ENCODE measurements at regions not wholly inside any gene's neighbourhood (a gene's known extent, or its start where the extent isn't known, plus 50 kb on each side); places are given as distances from the start of the nearest gene placed in this dataset.

GRCh38 chr3:11089931-11090330 lies 64.4 kb upstream of the HRH1 start:
- TF ChIP-seq CTCF (IDR thresholded peaks at IDR 0.05 in 2 of 3, conservative IDR thresholded peaks at IDR 0.05 in 1 of 3; ENCODE audit: control insufficient read depth in 2 of 3, extremely low read depth in 1 of 3, insufficient read depth in 1 of 3, low read depth in 3 of 3, low read length in 3 of 3) (no peak), CEBPZ (IDR thresholded peaks at IDR 0.05; ENCODE audit: low read depth, low read length) (no peak), POLR2A (IDR thresholded peaks at IDR 0.05; ENCODE audit: low read depth, low read length) (no peak), RELA (IDR thresholded peaks at IDR 0.05; ENCODE audit: borderline replicate concordance, partially characterized antibody) (no peak), FOS (IDR thresholded peaks at IDR 0.05; ENCODE audit: borderline replicate concordance, extremely low read depth, insufficient read length) (no peak), EP300 (IDR thresholded peaks at IDR 0.05; ENCODE audit: borderline replicate concordance in 1 of 2, control insufficient read depth in 1 of 2, low read depth in 2 of 2, low read length in 2 of 2) (no peak), POLR2AphosphoS5 (IDR thresholded peaks at IDR 0.05; ENCODE audit: low read length) (no peak), EED (IDR thresholded peaks at IDR 0.05; ENCODE audit: low read depth) (no peak), MAX (IDR thresholded peaks at IDR 0.05; ENCODE audit: low read depth, low read length) (no peak), ZBTB11 (CRISPR knock-in tag; IDR thresholded peaks at IDR 0.05) (no peak), JUND (IDR thresholded peaks at IDR 0.05; ENCODE audit: low read depth, low read length) (no peak)
- TF ChIP-seq, protein P1, sequence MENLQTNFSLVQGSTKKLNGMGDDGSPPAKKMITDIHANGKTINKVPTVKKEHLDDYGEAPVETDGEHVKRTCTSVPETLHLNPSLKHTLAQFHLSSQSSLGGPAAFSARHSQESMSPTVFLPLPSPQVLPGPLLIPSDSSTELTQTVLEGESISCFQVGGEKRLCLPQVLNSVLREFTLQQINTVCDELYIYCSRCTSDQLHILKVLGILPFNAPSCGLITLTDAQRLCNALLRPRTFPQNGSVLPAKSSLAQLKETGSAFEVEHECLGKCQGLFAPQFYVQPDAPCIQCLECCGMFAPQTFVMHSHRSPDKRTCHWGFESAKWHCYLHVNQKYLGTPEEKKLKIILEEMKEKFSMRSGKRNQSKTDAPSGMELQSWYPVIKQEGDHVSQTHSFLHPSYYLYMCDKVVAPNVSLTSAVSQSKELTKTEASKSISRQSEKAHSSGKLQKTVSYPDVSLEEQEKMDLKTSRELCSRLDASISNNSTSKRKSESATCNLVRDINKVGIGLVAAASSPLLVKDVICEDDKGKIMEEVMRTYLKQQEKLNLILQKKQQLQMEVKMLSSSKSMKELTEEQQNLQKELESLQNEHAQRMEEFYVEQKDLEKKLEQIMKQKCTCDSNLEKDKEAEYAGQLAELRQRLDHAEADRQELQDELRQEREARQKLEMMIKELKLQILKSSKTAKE (IDR thresholded peaks at IDR 0.05; ENCODE audit: low read depth, poor library complexity, severe bottlenecking), result no peak
